Transverse colon (tissue), 4 donors: ENCODE measurements at regions not wholly inside any gene's neighbourhood (a gene's known extent, or its start where the extent isn't known, plus 50 kb on each side); places are given as distances from the start of the nearest gene placed in this dataset.

Experiments
- DNase-seq: peaks from one replicate; pipeline ENCODE4 v3.0.0-alpha.2; 2019
- H3K27ac ChIP-seq, 4 donors: fragments of 200-600 bp; sonication (generic); 2 replicates each; pipeline ENCODE4 v1.5.1; 2016 to 2018; ENCODE audit warnings: inconsistent platforms in 4 of 4
- H3K27me3 ChIP-seq: fragments of 200-600 bp; sonication (generic); 2 replicates; pipeline ENCODE4 v1.5.1; 2017; ENCODE audit warnings: inconsistent platforms
- H3K36me3 ChIP-seq, 4 donors: fragments of 200-600 bp; sonication (generic); 2 replicates each; pipeline ENCODE4 v1.5.1; 2017 to 2019; ENCODE audit warnings: inconsistent platforms in 4 of 4
- H3K4me1 ChIP-seq, 4 donors: fragments of 200-600 bp; sonication (generic); 2 replicates each; pipeline ENCODE4 v1.5.1; 2017 to 2020; ENCODE audit warnings: inconsistent platforms in 4 of 4
- H3K4me3 ChIP-seq, 4 donors: fragments of 200-600 bp; sonication (generic); 1 replicate in 1 of 4; 2 replicates in 3 of 4; pipeline versions ENCODE4 v1.5.1 to v1.6.1; 2017 to 2019; ENCODE audit warnings: inconsistent platforms in 4 of 4
- H3K9me3 ChIP-seq, 2 donors: fragments of 200-600 bp; sonication (generic); 2 replicates each; pipeline ENCODE4 v1.5.1; 2017 to 2019; ENCODE audit warnings: inconsistent platforms in 2 of 2
- EP300 ChIP-seq: sonication (generic); formaldehyde crosslinking; IDR thresholded peaks from one replicate; pipeline ENCODE4 v1.6.1; 2017; ENCODE audit warnings: antibody characterized with exemption, low read depth
- POLR2A ChIP-seq: fragments of 450-650 bp; IDR thresholded peaks from one replicate; pipeline ENCODE4 v1.6.1; 2016; ENCODE audit warnings: antibody characterized with exemption, mild to moderate bottlenecking, moderate library complexity
- POLR2AphosphoS5 ChIP-seq, 3 donors: sonication (generic); formaldehyde crosslinking; IDR thresholded peaks; one replicate each; pipeline ENCODE4 v1.6.1; 2016; ENCODE audit warnings: antibody characterized with exemption in 3 of 3
- WGBS, 2 donors: methylation state at CpG; one replicate each; pipeline ENCODE4 v1.1.5; 2018; ENCODE audit warnings: low coverage in 1 of 2; 5-methylcytosine and 5-hydroxymethylcytosine counted together
- in situ Hi-C, 4 donors: fragments of 200-750 bp; cut with MboI; loops; one replicate each; pipeline versions ENCODE4 v1.15.0 to v1.15.1; 2017; ENCODE audit warnings: low sequenced_read_pairs in 3 of 4, low pct_ligation_motif_present in 1 of 4, low pct_unique_long_range_greater_than_20kb in 1 of 4
- intact Hi-C: fragments of 100-400 bp; cut with DNase I; formaldehyde crosslinking; loops from one replicate; pipeline ENCODE4 v1.15.1; 2023; ENCODE audit warnings: low total_unique reads
- TF ChIP-seq, protein P1 (sequence below), 5 experiments: fragments of 200-600 bp in 3 of 5; fragments of 450-650 bp in 2 of 5; sonication (generic) in 3 of 5; IDR thresholded peaks; 1 replicate in 2 of 5; 2 replicates in 3 of 5; pipeline ENCODE4 v1.5.1; 2016 to 2017; ENCODE audit warnings: antibody characterized with exemption in 5 of 5, inconsistent platforms in 3 of 5, mild to moderate bottlenecking in 2 of 5, moderate library complexity in 1 of 5

DNA sequence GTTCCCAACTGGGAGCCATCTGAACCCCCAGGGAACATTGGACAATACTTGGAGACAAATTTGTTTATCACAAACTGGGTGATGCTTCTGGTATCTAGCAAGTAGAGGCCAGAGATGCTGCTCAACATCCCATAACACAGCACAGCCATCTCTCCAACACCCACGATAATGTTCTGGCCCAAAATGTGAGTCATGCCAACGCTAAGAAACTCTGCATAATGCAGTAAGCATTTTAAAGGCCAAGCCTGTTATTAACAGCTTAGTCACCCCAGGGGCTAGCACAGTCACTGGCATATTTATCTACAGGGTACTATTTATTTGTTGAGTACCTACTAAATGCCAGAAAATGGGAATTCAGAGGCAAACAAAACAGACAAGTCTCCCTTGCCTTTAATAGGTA, 873.1 kb upstream of the TMEM132C start:
- Histone ChIP-seq H3K27me3 (no peaks in the 10 kb centered on the region), H3K4me1 (no peaks in the 10 kb centered on the region), H3K27ac (no peak overlapping the region), H3K9me3 (no peaks in the 10 kb centered on the region), H3K4me3 (no peak overlapping the region), H3K36me3 (no peaks in the 10 kb centered on the region)
- TF ChIP-seq, protein P1, sequence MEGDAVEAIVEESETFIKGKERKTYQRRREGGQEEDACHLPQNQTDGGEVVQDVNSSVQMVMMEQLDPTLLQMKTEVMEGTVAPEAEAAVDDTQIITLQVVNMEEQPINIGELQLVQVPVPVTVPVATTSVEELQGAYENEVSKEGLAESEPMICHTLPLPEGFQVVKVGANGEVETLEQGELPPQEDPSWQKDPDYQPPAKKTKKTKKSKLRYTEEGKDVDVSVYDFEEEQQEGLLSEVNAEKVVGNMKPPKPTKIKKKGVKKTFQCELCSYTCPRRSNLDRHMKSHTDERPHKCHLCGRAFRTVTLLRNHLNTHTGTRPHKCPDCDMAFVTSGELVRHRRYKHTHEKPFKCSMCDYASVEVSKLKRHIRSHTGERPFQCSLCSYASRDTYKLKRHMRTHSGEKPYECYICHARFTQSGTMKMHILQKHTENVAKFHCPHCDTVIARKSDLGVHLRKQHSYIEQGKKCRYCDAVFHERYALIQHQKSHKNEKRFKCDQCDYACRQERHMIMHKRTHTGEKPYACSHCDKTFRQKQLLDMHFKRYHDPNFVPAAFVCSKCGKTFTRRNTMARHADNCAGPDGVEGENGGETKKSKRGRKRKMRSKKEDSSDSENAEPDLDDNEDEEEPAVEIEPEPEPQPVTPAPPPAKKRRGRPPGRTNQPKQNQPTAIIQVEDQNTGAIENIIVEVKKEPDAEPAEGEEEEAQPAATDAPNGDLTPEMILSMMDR (IDR thresholded peaks at IDR 0.05), result no peak
- TF ChIP-seq POLR2AphosphoS5 (IDR thresholded peaks at IDR 0.05), result no peak
- no peak for TF ChIP-seq POLR2A
- TF ChIP-seq EP300, result no peak
- intact Hi-C loops (no loop called here), in situ Hi-C loops (loop anchor here in 1 of 4 donors (25.0 kb wide), 1 partner anchor 282 kb away; no protein-coding TSS in a partner anchor)
- WGBS, 2 donors, result 57% methylated on average over 2 of the region's 2 CpGs; no CpG with 5 or more reads in 1 of the 2 donors
- no peak for DNase-seq

DNA sequence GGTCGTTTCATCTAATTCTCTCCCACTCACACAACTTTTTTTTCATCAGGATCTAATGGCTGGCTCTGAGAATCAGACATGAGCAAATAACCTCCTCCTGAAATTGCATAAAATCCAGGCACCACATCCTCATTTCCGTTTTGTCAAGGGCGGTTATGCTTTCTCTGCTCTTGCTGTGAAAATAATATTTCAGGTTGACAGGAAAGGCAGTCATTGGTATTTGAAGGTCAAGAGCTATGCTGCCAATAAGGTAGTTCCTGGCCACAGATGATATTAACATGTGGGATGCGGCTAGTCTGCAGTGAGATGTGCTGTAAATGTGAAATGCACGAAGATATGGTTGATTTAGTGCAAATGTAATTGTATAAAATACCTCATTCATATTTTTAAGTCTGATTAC, 870.2 kb upstream of the TMEM132C start:
- Histone ChIP-seq H3K4me1 (no peaks in the 10 kb centered on the region), H3K36me3 (no peaks in the 10 kb centered on the region), H3K27me3 (no peaks in the 10 kb centered on the region), H3K27ac (no peak overlapping the region), H3K9me3 (no peaks in the 10 kb centered on the region), H3K4me3 (no peak overlapping the region)
- intact Hi-C loops (no loop called here), in situ Hi-C loops (loop anchor here in 1 of 4 donors (25.0 kb wide), 1 partner anchor 284 kb away; no protein-coding TSS in a partner anchor)
- WGBS, 2 donors, result 52 to 60% methylated on average over 5 of the region's 5 CpGs
- no peak for DNase-seq
- TF ChIP-seq POLR2A (no peak), POLR2AphosphoS5 (IDR thresholded peaks at IDR 0.05) (no peak), EP300 (no peak)
- TF ChIP-seq, protein P1 (IDR thresholded peaks at IDR 0.05), result no peak

DNA sequence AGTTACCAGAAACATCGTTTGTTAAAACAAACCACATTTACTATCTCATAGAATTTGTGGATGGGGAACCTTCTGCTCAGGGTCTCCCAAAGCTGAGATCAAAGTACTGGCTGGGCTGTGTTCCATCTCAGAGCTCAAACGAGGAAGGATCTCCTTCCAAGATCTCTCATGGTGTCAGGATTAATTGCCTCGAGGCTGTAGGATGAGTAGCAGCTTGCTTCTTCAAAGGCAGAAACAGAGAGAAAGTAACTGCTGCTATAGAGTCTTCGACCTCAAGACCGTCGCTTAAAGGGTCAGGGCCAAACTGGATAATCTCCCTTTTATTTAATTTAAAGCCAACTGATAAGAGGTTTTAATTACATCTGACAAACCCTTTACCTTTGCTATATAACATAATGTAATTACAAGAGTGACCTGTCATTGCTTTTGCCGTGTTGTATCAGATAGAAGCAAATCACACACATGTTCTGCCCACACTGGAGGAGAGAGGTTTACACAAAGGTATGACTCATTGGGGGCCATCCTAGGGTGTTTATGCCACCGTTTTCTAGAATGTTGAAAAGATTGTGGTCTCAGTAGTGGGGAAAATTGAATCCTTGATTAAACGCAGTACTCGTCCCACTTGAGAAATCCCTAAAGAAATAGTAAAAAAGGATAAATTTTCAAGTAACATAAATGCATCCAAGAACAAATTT, 868.8 kb upstream of the TMEM132C start:
- Histone ChIP-seq H3K36me3 (no peaks in the 10 kb centered on the region), H3K27me3 (no peaks in the 10 kb centered on the region), H3K9me3 (no peaks in the 10 kb centered on the region), H3K4me3 (no peak overlapping the region), H3K4me1 (no peaks in the 10 kb centered on the region), H3K27ac (no peak overlapping the region)
- 33 to 46% methylated on average over 5 to 10 of the region's 10 CpGs for WGBS, 2 donors
- in situ Hi-C loops (loop anchor here in 1 of 4 donors (25.0 kb wide), 1 partner anchor 286 kb away; no protein-coding TSS in a partner anchor), intact Hi-C loops (no loop called here)
- DNase-seq, result no peak
- TF ChIP-seq EP300 (no peak), POLR2AphosphoS5 (IDR thresholded peaks at IDR 0.05) (no peak), POLR2A (no peak)
- TF ChIP-seq, protein P1 (IDR thresholded peaks at IDR 0.05), result no peak

DNA sequence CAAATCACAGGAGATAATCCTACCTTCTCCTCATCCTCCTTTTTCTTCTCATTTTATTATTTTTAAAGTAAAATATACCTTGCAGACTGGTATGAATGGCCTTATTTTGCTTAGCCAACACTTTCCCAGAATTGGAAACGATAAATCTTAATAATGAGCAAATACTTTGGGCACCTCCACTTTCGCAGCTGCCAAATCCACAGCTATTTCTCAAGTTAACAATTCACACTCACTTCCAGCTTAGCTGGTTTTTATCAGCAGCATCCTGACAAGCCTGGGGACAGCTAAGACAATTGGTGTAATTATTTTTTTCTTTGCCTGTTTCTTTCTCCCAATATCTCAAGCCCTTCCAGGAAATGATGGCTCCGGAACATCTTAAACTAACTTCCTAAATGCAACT, 867.5 kb upstream of the TMEM132C start:
- no peak for DNase-seq
- intact Hi-C loops (no loop called here), in situ Hi-C loops (loop anchor here in 1 of 4 donors (25.0 kb wide), 1 partner anchor 287 kb away; no protein-coding TSS in a partner anchor)
- H3K4me1 ChIP-seq, result no peaks in the 10 kb centered on the region
- no peak overlapping the region for H3K4me3 ChIP-seq
- WGBS, 2 donors, result 59 to 60% methylated on average over 3 of the region's 3 CpGs
- no peaks in the 10 kb centered on the region for H3K27me3 ChIP-seq
- no peaks in the 10 kb centered on the region for H3K36me3 ChIP-seq
- H3K9me3 ChIP-seq, result no peaks in the 10 kb centered on the region
- no peak overlapping the region for H3K27ac ChIP-seq
- TF ChIP-seq, protein P1 (IDR thresholded peaks at IDR 0.05), result no peak
- TF ChIP-seq POLR2A (no peak), POLR2AphosphoS5 (IDR thresholded peaks at IDR 0.05) (no peak), EP300 (no peak)
